ENCODE measurements at regions not wholly inside any gene's neighbourhood (a gene's known extent, or its start where the extent isn't known, plus 50 kb on each side); places are given as distances from the start of the nearest gene placed in this dataset.

GRCh38 chr9:106644661-106645060, 218.3 kb upstream of the ZNF462 start:
- Histone ChIP-seq H3K4me3 (ENCODE audit: control insufficient read depth in 1 of 2, extremely low read depth in 1 of 2, low read length in 1 of 2) (no peak overlapping the region), H3K36me3 (ENCODE audit: control insufficient read depth in 2 of 2, extremely low read depth in 1 of 2, insufficient read depth in 1 of 2, low read length in 1 of 2) (no peaks in the 10 kb centered on the region), H3K27me3 (replicated peaks in 1 of 2; ENCODE audit: control insufficient read depth in 2 of 2, extremely low read depth in 1 of 2, insufficient read depth in 2 of 2, low read length in 1 of 2) (no peaks in the 10 kb centered on the region), H3K4me1 (ENCODE audit: control insufficient read depth in 1 of 2, extremely low read depth in 1 of 2, insufficient read depth in 2 of 2, low read length in 2 of 2) (no peaks in the 10 kb centered on the region), H3K9me3 (peaks cover 2% of the 10 kb centered on the region), H3K27ac (ENCODE audit: low read length) (no peak overlapping the region)
- peaks cover 8 to 37% (median 8%) of the 10 kb centered on the region in 3 donors for H3K9me3 Mint-ChIP-seq
- ChIA-PET POLR2A (no interaction called here), CTCF (no interaction called here)
- H3K27ac Mint-ChIP-seq: no peak overlapping the region
- DNase-seq (no peak), ATAC-seq (replicated peaks in 1 of 4) (no peak)
- no peaks in the 10 kb centered on the region for H3K36me3 Mint-ChIP-seq
- H3K4me1 Mint-ChIP-seq: no peaks in the 10 kb centered on the region
- 10% methylated on average over 1 of the region's 3 CpGs for WGBS (ENCODE audit: insufficient coverage)
- no peaks in the 10 kb centered on the region for H3K27me3 Mint-ChIP-seq
- H3K4me3 Mint-ChIP-seq: no peak overlapping the region

DNA sequence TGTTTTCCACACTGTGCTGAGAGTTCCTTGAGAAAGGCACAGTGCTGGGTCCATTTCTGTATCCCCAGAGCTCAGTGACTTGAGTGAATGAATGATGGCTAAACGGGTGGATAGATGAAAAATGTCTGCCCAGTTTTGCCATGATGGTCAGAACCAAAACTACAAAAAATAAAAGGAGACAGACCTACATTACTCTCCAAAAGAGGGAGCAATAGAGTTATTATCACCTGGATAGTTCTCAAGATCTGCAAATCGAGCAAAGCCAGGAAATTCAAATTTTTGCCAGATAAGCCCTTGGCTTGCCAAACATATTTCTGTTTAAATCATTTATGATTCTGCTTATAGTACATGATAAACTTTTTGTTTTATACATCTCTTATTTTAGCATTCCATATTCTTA, 214.2 kb upstream of the ZNF462 start:
- ChIA-PET CTCF (no interaction called here), POLR2A (no interaction called here)
- Mint-ChIP-seq H3K27ac (no peak overlapping the region), H3K36me3 (no peaks in the 10 kb centered on the region), H3K4me1 (no peaks in the 10 kb centered on the region), H3K4me3 (no peak overlapping the region), H3K9me3 (peaks cover 2 to 21% (median 8%) of the 10 kb centered on the region in 3 donors), H3K27me3 (no peaks in the 10 kb centered on the region)
- Histone ChIP-seq H3K36me3 (ENCODE audit: control insufficient read depth in 2 of 2, extremely low read depth in 1 of 2, insufficient read depth in 1 of 2, low read length in 1 of 2) (no peaks in the 10 kb centered on the region), H3K27ac (ENCODE audit: low read length) (no peak overlapping the region), H3K4me1 (ENCODE audit: control insufficient read depth in 1 of 2, extremely low read depth in 1 of 2, insufficient read depth in 2 of 2, low read length in 2 of 2) (no peaks in the 10 kb centered on the region), H3K27me3 (replicated peaks in 1 of 2; ENCODE audit: control insufficient read depth in 2 of 2, extremely low read depth in 1 of 2, insufficient read depth in 2 of 2, low read length in 1 of 2) (no peaks in the 10 kb centered on the region), H3K9me3 (no peaks in the 10 kb centered on the region), H3K4me3 (ENCODE audit: control insufficient read depth in 1 of 2, extremely low read depth in 1 of 2, low read length in 1 of 2) (no peak overlapping the region)
- no peak for ATAC-seq (replicated peaks in 1 of 4)
- no peak for DNase-seq
- WGBS (ENCODE audit: insufficient coverage): no CpG with 5 or more reads among the region's 2 CpGs

DNA sequence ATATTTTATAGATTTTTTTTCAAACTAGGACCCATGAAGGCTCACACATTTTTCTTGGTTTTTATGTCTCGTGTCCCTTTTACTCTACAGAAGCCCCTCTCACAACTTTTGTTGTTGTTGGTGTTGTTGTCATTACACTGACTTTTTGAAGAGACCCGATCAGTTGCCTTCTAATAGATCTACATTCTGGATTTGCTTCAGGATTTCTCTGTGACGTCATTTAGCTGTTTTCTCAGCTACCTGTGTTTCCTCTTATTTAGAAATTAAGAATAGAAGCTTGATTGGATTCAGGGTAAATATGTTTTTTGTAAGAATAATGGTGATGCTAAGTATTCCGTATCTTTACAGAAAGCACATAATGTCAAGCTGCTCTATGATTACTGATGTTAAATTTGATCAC, 213.3 kb upstream of the ZNF462 start:
- no peak for DNase-seq
- Mint-ChIP-seq H3K9me3 (peaks cover 7 to 20% (median 11%) of the 10 kb centered on the region in 3 donors), H3K27me3 (no peaks in the 10 kb centered on the region), H3K27ac (no peak overlapping the region), H3K4me3 (no peak overlapping the region), H3K4me1 (no peaks in the 10 kb centered on the region), H3K36me3 (no peaks in the 10 kb centered on the region)
- no peaks in the 10 kb centered on the region for H3K27me3 ChIP-seq (replicated peaks in 1 of 2; ENCODE audit: control insufficient read depth in 2 of 2, extremely low read depth in 1 of 2, insufficient read depth in 2 of 2, low read length in 1 of 2)
- H3K9me3 ChIP-seq: no peaks in the 10 kb centered on the region
- CTCF ChIA-PET: no interaction called here
- no peak overlapping the region for H3K4me3 ChIP-seq (ENCODE audit: control insufficient read depth in 1 of 2, extremely low read depth in 1 of 2, low read length in 1 of 2)
- H3K4me1 ChIP-seq (ENCODE audit: control insufficient read depth in 1 of 2, extremely low read depth in 1 of 2, insufficient read depth in 2 of 2, low read length in 2 of 2): no peaks in the 10 kb centered on the region
- ATAC-seq (replicated peaks in 1 of 4): no peak
- WGBS (ENCODE audit: insufficient coverage): 57% methylated on average over 1 of the region's 4 CpGs
- POLR2A ChIA-PET: no interaction called here
- H3K36me3 ChIP-seq (ENCODE audit: control insufficient read depth in 2 of 2, extremely low read depth in 1 of 2, insufficient read depth in 1 of 2, low read length in 1 of 2): no peaks in the 10 kb centered on the region
- no peak overlapping the region for H3K27ac ChIP-seq (ENCODE audit: low read length)

DNA sequence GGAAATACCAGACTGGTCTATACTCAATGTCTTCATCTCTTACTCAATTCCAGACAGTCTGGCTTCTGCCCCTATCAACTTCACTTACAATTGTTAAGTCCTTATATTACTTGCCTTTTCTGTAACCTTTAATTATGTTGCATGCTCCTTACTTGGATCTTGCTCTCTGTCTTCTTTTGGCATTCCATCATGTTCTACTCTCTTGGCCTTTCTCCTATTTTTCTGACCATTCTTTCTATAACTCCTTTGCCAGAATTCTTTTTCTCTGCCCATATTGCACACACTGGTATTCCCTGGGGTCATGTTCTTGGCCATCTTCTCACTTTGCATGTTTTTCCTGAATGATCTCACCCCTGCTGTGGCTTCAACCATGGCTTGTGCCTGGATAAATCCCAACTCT, 209.8 kb upstream of the ZNF462 start:
- ATAC-seq (replicated peaks in 1 of 4): no peak
- Mint-ChIP-seq H3K36me3 (no peaks in the 10 kb centered on the region), H3K4me3 (no peak overlapping the region), H3K9me3 (peaks cover 5 to 11% (median 5%) of the 10 kb centered on the region in 3 donors), H3K27me3 (peaks cover 0 to under 1% of the 10 kb centered on the region in 2 donors), H3K4me1 (no peaks in the 10 kb centered on the region), H3K27ac (no peak overlapping the region)
- Histone ChIP-seq H3K9me3 (no peaks in the 10 kb centered on the region), H3K27ac (ENCODE audit: low read length) (no peak overlapping the region), H3K27me3 (replicated peaks in 1 of 2; ENCODE audit: control insufficient read depth in 2 of 2, extremely low read depth in 1 of 2, insufficient read depth in 2 of 2, low read length in 1 of 2) (no peaks in the 10 kb centered on the region), H3K4me1 (ENCODE audit: control insufficient read depth in 1 of 2, extremely low read depth in 1 of 2, insufficient read depth in 2 of 2, low read length in 2 of 2) (no peaks in the 10 kb centered on the region), H3K36me3 (ENCODE audit: control insufficient read depth in 2 of 2, extremely low read depth in 1 of 2, insufficient read depth in 1 of 2, low read length in 1 of 2) (no peaks in the 10 kb centered on the region), H3K4me3 (ENCODE audit: control insufficient read depth in 1 of 2, extremely low read depth in 1 of 2, low read length in 1 of 2) (no peak overlapping the region)
- POLR2A ChIA-PET: no interaction called here
- DNase-seq: no peak
- CTCF ChIA-PET: no interaction called here

- no peaks in the 10 kb centered on the region for H3K4me1 Mint-ChIP-seq
- H3K4me1 ChIP-seq (ENCODE audit: control insufficient read depth in 1 of 2, extremely low read depth in 1 of 2, insufficient read depth in 2 of 2, low read length in 2 of 2): no peaks in the 10 kb centered on the region
- H3K36me3 ChIP-seq (ENCODE audit: control insufficient read depth in 2 of 2, extremely low read depth in 1 of 2, insufficient read depth in 1 of 2, low read length in 1 of 2): no peaks in the 10 kb centered on the region
- H3K9me3 ChIP-seq: no peaks in the 10 kb centered on the region
- ATAC-seq (replicated peaks in 1 of 4) (no peak), DNase-seq (no peak)
- H3K36me3 Mint-ChIP-seq: no peaks in the 10 kb centered on the region
- POLR2A ChIA-PET: no interaction called here
- no peak overlapping the region for H3K27ac Mint-ChIP-seq
- no peak overlapping the region for H3K4me3 ChIP-seq (ENCODE audit: control insufficient read depth in 1 of 2, extremely low read depth in 1 of 2, low read length in 1 of 2)
- CTCF ChIA-PET: no interaction called here
- no peak overlapping the region for H3K27ac ChIP-seq (ENCODE audit: low read length)
- H3K4me3 Mint-ChIP-seq: no peak overlapping the region
- H3K9me3 Mint-ChIP-seq: peaks cover 8 to 11% (median 9%) of the 10 kb centered on the region in 3 donors
- H3K27me3 ChIP-seq (replicated peaks in 1 of 2; ENCODE audit: control insufficient read depth in 2 of 2, extremely low read depth in 1 of 2, insufficient read depth in 2 of 2, low read length in 1 of 2): no peaks in the 10 kb centered on the region
- peaks cover 0 to 4% of the 10 kb centered on the region in 2 donors for H3K27me3 Mint-ChIP-seq
- WGBS (ENCODE audit: insufficient coverage): no CpG with 5 or more reads among the region's 2 CpGs
Observed at GRCh38 chr9:106655966-106656365, 207.0 kb upstream of the ZNF462 start.

- no peak for ATAC-seq (replicated peaks in 1 of 4)
- CTCF ChIA-PET: no interaction called here
- Histone ChIP-seq H3K4me1 (ENCODE audit: control insufficient read depth in 1 of 2, extremely low read depth in 1 of 2, insufficient read depth in 2 of 2, low read length in 2 of 2) (no peaks in the 10 kb centered on the region), H3K36me3 (ENCODE audit: control insufficient read depth in 2 of 2, extremely low read depth in 1 of 2, insufficient read depth in 1 of 2, low read length in 1 of 2) (no peaks in the 10 kb centered on the region), H3K27ac (ENCODE audit: low read length) (no peak overlapping the region), H3K4me3 (ENCODE audit: control insufficient read depth in 1 of 2, extremely low read depth in 1 of 2, low read length in 1 of 2) (no peak overlapping the region), H3K27me3 (replicated peaks in 1 of 2; ENCODE audit: control insufficient read depth in 2 of 2, extremely low read depth in 1 of 2, insufficient read depth in 2 of 2, low read length in 1 of 2) (no peaks in the 10 kb centered on the region), H3K9me3 (no peaks in the 10 kb centered on the region)
- Mint-ChIP-seq H3K9me3 (peaks cover 8 to 11% (median 9%) of the 10 kb centered on the region in 3 donors), H3K27me3 (peaks cover 0 to 4% of the 10 kb centered on the region in 2 donors), H3K4me3 (no peak overlapping the region), H3K4me1 (no peaks in the 10 kb centered on the region), H3K36me3 (no peaks in the 10 kb centered on the region), H3K27ac (no peak overlapping the region)
- POLR2A ChIA-PET: no interaction called here
- no peak for DNase-seq
Observed at GRCh38 chr9:106657926-106658325, 205.0 kb upstream of the ZNF462 start.

DNA sequence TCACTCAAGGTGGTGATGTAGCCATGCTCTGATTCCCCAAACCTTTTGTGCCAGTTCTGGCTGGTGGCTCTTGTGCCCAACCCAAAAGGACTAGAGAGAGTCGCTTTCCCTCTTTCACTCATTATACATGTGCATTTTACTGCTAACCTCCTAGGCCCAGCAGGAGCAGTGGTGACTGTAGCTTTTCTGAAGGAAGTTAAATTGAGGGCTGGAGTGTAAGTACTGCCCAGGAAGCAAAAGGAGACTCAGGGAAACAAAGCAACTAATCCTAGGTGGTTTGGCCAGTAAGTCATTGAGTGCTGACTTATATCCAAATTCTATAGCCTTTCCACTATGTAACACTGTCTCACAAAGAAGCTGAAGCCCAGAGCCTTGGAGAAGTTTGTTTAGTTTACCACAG, 194.4 kb upstream of the ZNF462 start:
- Mint-ChIP-seq H3K27ac (no peak overlapping the region), H3K9me3 (peaks cover 0 to 8% (median 0%) of the 10 kb centered on the region in 3 donors), H3K27me3 (no peaks in the 10 kb centered on the region), H3K4me1 (no peaks in the 10 kb centered on the region), H3K36me3 (no peaks in the 10 kb centered on the region), H3K4me3 (no peak overlapping the region)
- POLR2A ChIA-PET: no interaction called here
- no peaks in the 10 kb centered on the region for H3K36me3 ChIP-seq (ENCODE audit: control insufficient read depth in 2 of 2, extremely low read depth in 1 of 2, insufficient read depth in 1 of 2, low read length in 1 of 2)
- no peaks in the 10 kb centered on the region for H3K27me3 ChIP-seq (replicated peaks in 1 of 2; ENCODE audit: control insufficient read depth in 2 of 2, extremely low read depth in 1 of 2, insufficient read depth in 2 of 2, low read length in 1 of 2)
- H3K9me3 ChIP-seq: peaks cover 2% of the 10 kb centered on the region
- no peak overlapping the region for H3K27ac ChIP-seq (ENCODE audit: low read length)
- CTCF ChIA-PET: interaction anchor here in 1 of 2 donors (0.6 kb wide), 1 partner anchor 467 kb away, joined by 4 read pairs; no protein-coding TSS in a partner anchor
- ATAC-seq (replicated peaks in 1 of 4) (no peak), DNase-seq (no peak)
- no peak overlapping the region for H3K4me3 ChIP-seq (ENCODE audit: control insufficient read depth in 1 of 2, extremely low read depth in 1 of 2, low read length in 1 of 2)
- H3K4me1 ChIP-seq (ENCODE audit: control insufficient read depth in 1 of 2, extremely low read depth in 1 of 2, insufficient read depth in 2 of 2, low read length in 2 of 2): no peaks in the 10 kb centered on the region
- WGBS (ENCODE audit: insufficient coverage): no CpG with 5 or more reads among the region's 1 CpG

Data from T-cell (primary cell).